Stimulated activated CD4-positive, alpha-beta T cell treated with anti-CD3 and anti-CD28 coated beads, TNF-alpha, amount 100 ng/mL, for 24 hours (primary cell): ENCODE measurements at regions not wholly inside any gene's neighbourhood (a gene's known extent, or its start where the extent isn't known, plus 50 kb on each side); places are given as distances from the start of the nearest gene placed in this dataset.

Source experiments
- DNase-seq, 3 experiments: peaks; one replicate each; pipeline ENCODE4 v3.0.0-alpha.2; 2020; ENCODE audit warnings: low read depth in 3 of 3

GRCh38 chr1:2865571-2866421 lies 64.3 kb upstream of the TTC34 start:
- no peak for DNase-seq

- DNase-seq, result no peak
Observed at GRCh38 chr1:2866422-2867086, 65.1 kb upstream of the TTC34 start.

GRCh38 chr1:2867087-2867425 lies 65.6 kb upstream of the TTC34 start:
- DNase-seq, result no peak

- DNase-seq, result no peak
Observed at GRCh38 chr1:2867861-2868260, 66.4 kb upstream of the TTC34 start.

- DNase-seq, result no peak
Observed at GRCh38 chr1:2868571-2869195, 67.2 kb upstream of the TTC34 start.

- DNase-seq, result no peak
Observed at GRCh38 chr1:2871246-2871815, 69.8 kb upstream of the TTC34 start.

- DNase-seq, result no peak
Observed at GRCh38 chr1:2874207-2874606, 72.7 kb upstream of the TTC34 start.

GRCh38 chr1:2874607-2875480 lies 73.4 kb upstream of the TTC34 start:
- DNase-seq, result no peak

GRCh38 chr1:2875707-2876561 lies 74.4 kb upstream of the TTC34 start:
- no peak for DNase-seq

- no peak for DNase-seq
Observed at GRCh38 chr1:2876846-2877245, 75.4 kb upstream of the TTC34 start.

- DNase-seq, result no peak
Observed at GRCh38 chr1:2877391-2877790, 75.9 kb upstream of the TTC34 start.

- DNase-seq, result no peak
Observed at GRCh38 chr1:2878591-2878990, 77.1 kb upstream of the TTC34 start.

- no peak for DNase-seq
Observed at GRCh38 chr1:2879026-2879425, 77.5 kb upstream of the TTC34 start.

- DNase-seq, result no peak
Observed at GRCh38 chr1:2879591-2879990, 78.1 kb upstream of the TTC34 start.

- DNase-seq, result no peak
Observed at GRCh38 chr1:2880086-2880485, 78.6 kb upstream of the TTC34 start.

GRCh38 chr1:2880812-2881295 lies 79.4 kb upstream of the TTC34 start:
- no peak for DNase-seq

- no peak for DNase-seq
Observed at GRCh38 chr1:2881556-2881955, 80.1 kb upstream of the TTC34 start.

- DNase-seq, result no peak
Observed at GRCh38 chr1:2882966-2883696, 81.6 kb upstream of the TTC34 start.

GRCh38 chr1:2885001-2885400 lies 83.5 kb upstream of the TTC34 start:
- no peak for DNase-seq

- DNase-seq, result no peak
Observed at GRCh38 chr1:2886631-2887030, 85.1 kb upstream of the TTC34 start.
